Gastroesophageal sphincter (tissue), 3 donors: ENCODE measurements at regions not wholly inside any gene's neighbourhood (a gene's known extent, or its start where the extent isn't known, plus 50 kb on each side); places are given as distances from the start of the nearest gene placed in this dataset.

ENCODE experiments used
- EP300 ChIP-seq: sonication (generic); formaldehyde crosslinking; IDR thresholded peaks from one replicate; pipeline ENCODE4 v1.6.1; 2017; ENCODE audit warnings: antibody characterized with exemption, mild to moderate bottlenecking
- POLR2AphosphoS5 ChIP-seq: sonication (generic); formaldehyde crosslinking; IDR thresholded peaks from one replicate; pipeline ENCODE4 v1.6.1; 2017; ENCODE audit warnings: antibody characterized with exemption
- TF ChIP-seq, protein P1 (sequence below), 4 experiments: fragments of 200-600 bp in 2 of 4; fragments of 450-650 bp in 2 of 4; sonication (generic) in 1 of 4; IDR thresholded peaks; one replicate each; pipeline ENCODE4 v1.5.1; 2017 to 2019; ENCODE audit warnings: antibody characterized with exemption in 4 of 4, mild to moderate bottlenecking in 2 of 4, moderate library complexity in 2 of 4

GRCh38 chr2:43138441-43138840 lies 88.0 kb downstream of the ZFP36L2 start:
- TF ChIP-seq, protein P1, sequence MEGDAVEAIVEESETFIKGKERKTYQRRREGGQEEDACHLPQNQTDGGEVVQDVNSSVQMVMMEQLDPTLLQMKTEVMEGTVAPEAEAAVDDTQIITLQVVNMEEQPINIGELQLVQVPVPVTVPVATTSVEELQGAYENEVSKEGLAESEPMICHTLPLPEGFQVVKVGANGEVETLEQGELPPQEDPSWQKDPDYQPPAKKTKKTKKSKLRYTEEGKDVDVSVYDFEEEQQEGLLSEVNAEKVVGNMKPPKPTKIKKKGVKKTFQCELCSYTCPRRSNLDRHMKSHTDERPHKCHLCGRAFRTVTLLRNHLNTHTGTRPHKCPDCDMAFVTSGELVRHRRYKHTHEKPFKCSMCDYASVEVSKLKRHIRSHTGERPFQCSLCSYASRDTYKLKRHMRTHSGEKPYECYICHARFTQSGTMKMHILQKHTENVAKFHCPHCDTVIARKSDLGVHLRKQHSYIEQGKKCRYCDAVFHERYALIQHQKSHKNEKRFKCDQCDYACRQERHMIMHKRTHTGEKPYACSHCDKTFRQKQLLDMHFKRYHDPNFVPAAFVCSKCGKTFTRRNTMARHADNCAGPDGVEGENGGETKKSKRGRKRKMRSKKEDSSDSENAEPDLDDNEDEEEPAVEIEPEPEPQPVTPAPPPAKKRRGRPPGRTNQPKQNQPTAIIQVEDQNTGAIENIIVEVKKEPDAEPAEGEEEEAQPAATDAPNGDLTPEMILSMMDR (IDR thresholded peaks at IDR 0.05), result no peak
- TF ChIP-seq POLR2AphosphoS5 (no peak), EP300 (no peak)
